ENCODE measurements at regions not wholly inside any gene's neighbourhood (a gene's known extent, or its start where the extent isn't known, plus 50 kb on each side); places are given as distances from the start of the nearest gene placed in this dataset.

- TF ChIP-seq ZBTB37 (CRISPR knock-in tag; IDR thresholded peaks at IDR 0.05) (no peak), FOXC1 (CRISPR knock-in tag; IDR thresholded peaks at IDR 0.05; ENCODE audit: borderline replicate concordance) (no peak), ARNT2 (CRISPR knock-in tag; IDR thresholded peaks at IDR 0.05; ENCODE audit: low read depth) (no peak), MAFK (conservative IDR thresholded peaks at IDR 0.05 in 1 of 2, IDR thresholded peaks at IDR 0.05 in 1 of 2; ENCODE audit: low read length in 2 of 2) (no peak), FOXJ3 (CRISPR knock-in tag; IDR thresholded peaks at IDR 0.05; ENCODE audit: borderline replicate concordance) (no peak), PRPF4 (IDR thresholded peaks at IDR 0.05; ENCODE audit: low read depth, low read length, poor library complexity, severe bottlenecking) (peak; percentile 64), SIX4 (CRISPR knock-in tag; IDR thresholded peaks at IDR 0.05) (no peak), ZNF383 (CRISPR knock-in tag; IDR thresholded peaks at IDR 0.05; ENCODE audit: borderline replicate concordance) (no peak), ZNF253 (CRISPR knock-in tag; IDR thresholded peaks at IDR 0.05; ENCODE audit: borderline replicate concordance) (no peak), RBFOX2 (IDR thresholded peaks at IDR 0.05; ENCODE audit: low read depth, low read length) (no peak), PAXIP1 (CRISPR knock-in tag; conservative IDR thresholded peaks at IDR 0.05) (peak; percentile 26; the same call in 1 of the 2 replicates), SIX1 (CRISPR knock-in tag; IDR thresholded peaks at IDR 0.05; ENCODE audit: borderline replicate concordance) (no peak), ONECUT2 (CRISPR knock-in tag; IDR thresholded peaks at IDR 0.05) (no peak), ZMYM3 (CRISPR knock-in tag; IDR thresholded peaks at IDR 0.05) (no peak), GMEB2 (CRISPR knock-in tag; IDR thresholded peaks at IDR 0.05; ENCODE audit: low read depth) (no peak), PRMT3 (CRISPR knock-in tag; IDR thresholded peaks at IDR 0.05; ENCODE audit: borderline replicate concordance, low read depth) (no peak), KLF16 (CRISPR knock-in tag; IDR thresholded peaks at IDR 0.05) (no peak), ZFP62 (CRISPR knock-in tag; IDR thresholded peaks at IDR 0.05) (no peak), EHMT2 (IDR thresholded peaks at IDR 0.05; ENCODE audit: borderline replicate concordance, low read depth, low read length) (no peak)
- TF ChIP-seq, protein P1, sequence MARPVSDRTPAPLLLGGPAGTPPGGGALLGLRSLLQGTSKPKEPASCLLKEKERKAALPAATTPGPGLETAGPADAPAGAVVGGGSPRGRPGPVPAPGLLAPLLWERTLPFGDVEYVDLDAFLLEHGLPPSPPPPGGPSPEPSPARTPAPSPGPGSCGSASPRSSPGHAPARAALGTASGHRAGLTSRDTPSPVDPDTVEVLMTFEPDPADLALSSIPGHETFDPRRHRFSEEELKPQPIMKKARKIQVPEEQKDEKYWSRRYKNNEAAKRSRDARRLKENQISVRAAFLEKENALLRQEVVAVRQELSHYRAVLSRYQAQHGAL (CRISPR knock-in tag; IDR thresholded peaks at IDR 0.05; ENCODE audit: not compliant biosample characterization): no peak
- TF ChIP-seq, protein P2, sequence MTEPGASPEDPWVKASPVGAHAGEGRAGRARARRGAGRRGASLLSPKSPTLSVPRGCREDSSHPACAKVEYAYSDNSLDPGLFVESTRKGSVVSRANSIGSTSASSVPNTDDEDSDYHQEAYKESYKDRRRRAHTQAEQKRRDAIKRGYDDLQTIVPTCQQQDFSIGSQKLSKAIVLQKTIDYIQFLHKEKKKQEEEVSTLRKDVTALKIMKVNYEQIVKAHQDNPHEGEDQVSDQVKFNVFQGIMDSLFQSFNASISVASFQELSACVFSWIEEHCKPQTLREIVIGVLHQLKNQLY (CRISPR knock-in tag; IDR thresholded peaks at IDR 0.05): no peak
Observed at GRCh38 chr3:178084938-178085816, 451.1 kb upstream of the KCNMB2 start (continued).
